Activated B cell treated with CpG ODN at 0.5 μM for 24 hours (primary cell): ENCODE measurements at regions not wholly inside any gene's neighbourhood (a gene's known extent, or its start where the extent isn't known, plus 50 kb on each side); places are given as distances from the start of the nearest gene placed in this dataset.

Experiments used
- ATAC-seq: fragments of 200-7000 bp; cut with Tn5 transposase; one replicate; pipeline ENCODE4 v1.10.0; 2021; ENCODE audit warnings: low read depth, mild to moderate bottlenecking, moderate library complexity
- CTCF ChIA-PET: fragments of 350-600 bp; sonication (Branson Sonifier 250); formaldehyde crosslinking; loops from one replicate; lab custom pipeline; 2021; ENCODE audit warnings: antibody characterized with exemption; lab: Charles Lee
- POLR2A ChIA-PET: fragments of 350-600 bp; sonication (Branson Sonifier 250); formaldehyde crosslinking; loops from one replicate; lab custom pipeline; 2021; ENCODE audit warnings: antibody characterized with exemption; lab: Charles Lee
- DNase-seq: peaks from one replicate; pipeline ENCODE4 v3.0.0; 2022
- H3K27ac Mint-ChIP-seq: one replicate; pipeline ENCODE4 v1.8.0; 2020; ENCODE audit warnings: mixed read lengths
- H3K27me3 Mint-ChIP-seq: one replicate; pipeline ENCODE4 v1.8.0; 2021; ENCODE audit warnings: mixed read lengths
- H3K36me3 Mint-ChIP-seq: one replicate; pipeline ENCODE4 v1.8.0; 2021; ENCODE audit warnings: low read depth, mixed read lengths
- H3K4me1 Mint-ChIP-seq: one replicate; pipeline ENCODE4 v1.8.0; 2021; ENCODE audit warnings: mixed read lengths
- H3K4me3 Mint-ChIP-seq: one replicate; pipeline ENCODE4 v1.8.0; 2020; ENCODE audit warnings: mild to moderate bottlenecking, mixed read lengths
- H3K9me3 Mint-ChIP-seq: one replicate; pipeline ENCODE4 v1.8.0; 2020; ENCODE audit warnings: mixed read lengths
- intact Hi-C: fragments of 100-400 bp; cut with micrococcal nuclease; formaldehyde crosslinking; loops from one replicate; pipeline ENCODE4 v1.15.1; 2024
- TF ChIP-seq, protein P1 (sequence below): fragments of 200-600 bp; IDR thresholded peaks from one replicate; pipeline ENCODE4 v1.8.0; 2022; ENCODE audit warnings: antibody characterized with exemption, mild to moderate bottlenecking

DNA sequence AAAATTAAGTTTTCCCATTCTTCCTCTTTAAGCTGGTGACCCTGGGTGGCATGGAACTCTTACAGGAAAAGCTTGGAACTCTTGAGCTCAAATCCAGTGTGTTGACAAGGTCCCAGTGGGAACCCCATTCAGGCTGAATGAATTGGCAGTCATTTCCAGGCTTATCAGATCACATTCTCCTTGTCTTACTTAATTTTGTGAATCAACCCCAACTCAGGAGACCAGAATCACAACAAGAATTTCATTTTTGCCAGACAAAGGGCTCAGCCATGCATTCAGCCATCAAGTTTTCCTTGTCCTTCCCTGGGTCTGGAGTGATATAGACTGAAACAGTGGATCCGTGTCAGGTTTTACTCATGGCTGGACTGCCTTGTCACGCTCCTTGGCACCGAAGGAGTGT, 92.1 kb upstream of the EEF1E1 start:
- intact Hi-C loops: no loop called here
- peaks cover 15% of the 10 kb centered on the region for H3K27me3 Mint-ChIP-seq
- POLR2A ChIA-PET: no interaction called here
- no peak overlapping the region for H3K4me3 Mint-ChIP-seq
- H3K36me3 Mint-ChIP-seq: no peaks in the 10 kb centered on the region
- H3K4me1 Mint-ChIP-seq: no peaks in the 10 kb centered on the region
- DNase-seq (no peak), ATAC-seq (no peak)
- CTCF ChIA-PET: no interaction called here
- H3K27ac Mint-ChIP-seq: no peak overlapping the region
- no peaks in the 10 kb centered on the region for H3K9me3 Mint-ChIP-seq
- TF ChIP-seq, protein P1, sequence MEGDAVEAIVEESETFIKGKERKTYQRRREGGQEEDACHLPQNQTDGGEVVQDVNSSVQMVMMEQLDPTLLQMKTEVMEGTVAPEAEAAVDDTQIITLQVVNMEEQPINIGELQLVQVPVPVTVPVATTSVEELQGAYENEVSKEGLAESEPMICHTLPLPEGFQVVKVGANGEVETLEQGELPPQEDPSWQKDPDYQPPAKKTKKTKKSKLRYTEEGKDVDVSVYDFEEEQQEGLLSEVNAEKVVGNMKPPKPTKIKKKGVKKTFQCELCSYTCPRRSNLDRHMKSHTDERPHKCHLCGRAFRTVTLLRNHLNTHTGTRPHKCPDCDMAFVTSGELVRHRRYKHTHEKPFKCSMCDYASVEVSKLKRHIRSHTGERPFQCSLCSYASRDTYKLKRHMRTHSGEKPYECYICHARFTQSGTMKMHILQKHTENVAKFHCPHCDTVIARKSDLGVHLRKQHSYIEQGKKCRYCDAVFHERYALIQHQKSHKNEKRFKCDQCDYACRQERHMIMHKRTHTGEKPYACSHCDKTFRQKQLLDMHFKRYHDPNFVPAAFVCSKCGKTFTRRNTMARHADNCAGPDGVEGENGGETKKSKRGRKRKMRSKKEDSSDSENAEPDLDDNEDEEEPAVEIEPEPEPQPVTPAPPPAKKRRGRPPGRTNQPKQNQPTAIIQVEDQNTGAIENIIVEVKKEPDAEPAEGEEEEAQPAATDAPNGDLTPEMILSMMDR: no peak

DNA sequence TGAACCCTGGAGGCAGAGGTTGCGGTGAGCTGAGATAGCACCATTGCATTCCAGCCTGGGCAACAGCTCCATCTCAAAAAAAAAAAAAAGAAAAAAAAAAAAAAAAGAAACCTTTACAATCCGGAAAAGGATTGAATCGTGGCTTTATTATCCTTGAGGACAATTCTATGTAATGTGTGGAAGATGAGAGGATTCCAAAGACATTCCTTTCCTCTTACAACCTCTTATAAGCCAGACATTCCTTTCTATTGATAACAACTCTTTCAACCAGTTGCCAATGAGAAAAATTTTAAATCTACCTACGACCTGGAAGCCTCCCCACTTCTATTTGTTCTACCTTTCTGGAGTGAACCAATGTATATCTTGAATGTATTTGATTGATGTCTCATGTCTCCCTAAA, 91.2 kb upstream of the EEF1E1 start:
- no peaks in the 10 kb centered on the region for H3K36me3 Mint-ChIP-seq
- peaks cover 13% of the 10 kb centered on the region for H3K27me3 Mint-ChIP-seq
- intact Hi-C loops: no loop called here
- no peaks in the 10 kb centered on the region for H3K9me3 Mint-ChIP-seq
- no peaks in the 10 kb centered on the region for H3K4me1 Mint-ChIP-seq
- no peak overlapping the region for H3K27ac Mint-ChIP-seq
- ATAC-seq: no peak
- no peak for DNase-seq
- TF ChIP-seq, protein P1: no peak
- H3K4me3 Mint-ChIP-seq: no peak overlapping the region
- ChIA-PET POLR2A (no interaction called here), CTCF (no interaction called here)

DNA sequence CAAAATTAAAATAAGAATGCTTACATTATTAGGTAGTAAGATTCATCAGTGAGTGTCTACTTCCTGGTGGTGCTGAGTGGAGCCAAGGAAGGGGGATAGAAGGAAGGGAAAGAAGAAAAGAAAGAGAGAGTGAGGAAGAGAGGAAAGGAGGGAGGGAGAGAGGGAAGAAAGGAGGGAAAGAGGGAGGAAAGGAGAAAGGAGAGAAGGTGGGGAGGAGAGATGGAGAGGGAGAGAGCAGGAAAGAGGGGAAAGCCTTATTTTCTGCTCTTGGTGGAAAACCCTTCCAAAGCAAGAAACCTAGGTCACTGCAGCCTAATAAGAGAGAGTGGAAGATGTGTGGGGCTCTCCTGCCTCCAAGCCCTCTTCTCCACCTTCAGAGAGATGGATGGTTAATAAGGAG, 90.2 kb upstream of the EEF1E1 start:
- no peaks in the 10 kb centered on the region for H3K4me1 Mint-ChIP-seq
- ATAC-seq (no peak), DNase-seq (no peak)
- intact Hi-C loops: no loop called here
- peaks cover 10% of the 10 kb centered on the region for H3K27me3 Mint-ChIP-seq
- H3K36me3 Mint-ChIP-seq: no peaks in the 10 kb centered on the region
- ChIA-PET POLR2A (no interaction called here), CTCF (no interaction called here)
- no peak overlapping the region for H3K4me3 Mint-ChIP-seq
- TF ChIP-seq, protein P1: no peak
- H3K27ac Mint-ChIP-seq: no peak overlapping the region
- H3K9me3 Mint-ChIP-seq: no peaks in the 10 kb centered on the region

DNA sequence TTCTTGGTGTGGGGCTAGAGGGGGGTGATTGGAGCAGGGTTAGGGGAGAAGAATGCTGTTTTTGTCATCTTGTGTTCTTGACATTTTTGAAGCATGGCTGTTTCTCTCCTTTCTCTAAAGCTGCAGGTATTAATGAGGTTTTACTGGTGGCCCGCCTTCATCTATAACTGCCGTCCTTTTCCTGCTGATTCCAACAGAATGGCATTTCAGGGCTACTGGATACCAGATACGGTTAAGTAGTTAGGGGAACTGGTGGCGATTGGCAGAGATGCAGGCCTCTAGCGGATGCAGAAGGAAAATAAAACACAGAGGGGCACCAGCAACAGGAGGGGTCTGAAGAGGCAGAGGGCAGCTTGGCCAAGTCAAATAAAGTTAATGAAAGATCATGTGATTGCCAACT, 89.7 kb upstream of the EEF1E1 start:
- DNase-seq (no peak), ATAC-seq (no peak)
- TF ChIP-seq, protein P1: no peak
- H3K27me3 Mint-ChIP-seq: peaks cover 10% of the 10 kb centered on the region
- no peaks in the 10 kb centered on the region for H3K9me3 Mint-ChIP-seq
- CTCF ChIA-PET: no interaction called here
- POLR2A ChIA-PET: no interaction called here
- no peaks in the 10 kb centered on the region for H3K4me1 Mint-ChIP-seq
- intact Hi-C loops: no loop called here
- H3K27ac Mint-ChIP-seq: no peak overlapping the region
- no peaks in the 10 kb centered on the region for H3K36me3 Mint-ChIP-seq
- H3K4me3 Mint-ChIP-seq: no peak overlapping the region

DNA sequence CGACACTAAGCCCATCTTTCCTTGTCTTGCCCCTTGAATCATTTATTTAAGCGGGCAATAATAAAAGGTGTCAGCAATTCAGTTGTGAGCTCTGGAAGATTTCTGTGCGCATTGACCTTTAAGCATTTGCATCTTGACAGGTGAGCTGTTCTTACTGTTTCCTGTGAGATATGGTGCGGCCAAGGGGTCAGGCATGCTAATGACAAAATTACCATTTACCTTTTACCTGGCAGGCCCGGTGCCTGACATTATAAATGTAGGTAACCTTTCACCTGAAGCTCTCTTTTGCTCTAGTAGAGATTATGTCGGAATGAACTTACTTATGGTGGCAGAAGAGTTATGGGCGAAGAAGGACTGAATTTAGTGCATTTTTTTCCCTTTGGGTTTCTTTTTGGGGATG, 89.3 kb upstream of the EEF1E1 start:
- ChIA-PET CTCF (no interaction called here), POLR2A (no interaction called here)
- H3K27ac Mint-ChIP-seq: no peak overlapping the region
- H3K9me3 Mint-ChIP-seq: no peaks in the 10 kb centered on the region
- H3K4me3 Mint-ChIP-seq: no peak overlapping the region
- intact Hi-C loops: no loop called here
- no peak for ATAC-seq
- DNase-seq: no peak
- TF ChIP-seq, protein P1: no peak
- H3K36me3 Mint-ChIP-seq: no peaks in the 10 kb centered on the region
- no peaks in the 10 kb centered on the region for H3K4me1 Mint-ChIP-seq
- H3K27me3 Mint-ChIP-seq: peaks cover 10% of the 10 kb centered on the region
